ENCODE measurements at regions not wholly inside any gene's neighbourhood (a gene's known extent, or its start where the extent isn't known, plus 50 kb on each side); places are given as distances from the start of the nearest gene placed in this dataset.
A peak's percentile ranks its signal among the peaks of the same experiment; 100 is the strongest.

DNA sequence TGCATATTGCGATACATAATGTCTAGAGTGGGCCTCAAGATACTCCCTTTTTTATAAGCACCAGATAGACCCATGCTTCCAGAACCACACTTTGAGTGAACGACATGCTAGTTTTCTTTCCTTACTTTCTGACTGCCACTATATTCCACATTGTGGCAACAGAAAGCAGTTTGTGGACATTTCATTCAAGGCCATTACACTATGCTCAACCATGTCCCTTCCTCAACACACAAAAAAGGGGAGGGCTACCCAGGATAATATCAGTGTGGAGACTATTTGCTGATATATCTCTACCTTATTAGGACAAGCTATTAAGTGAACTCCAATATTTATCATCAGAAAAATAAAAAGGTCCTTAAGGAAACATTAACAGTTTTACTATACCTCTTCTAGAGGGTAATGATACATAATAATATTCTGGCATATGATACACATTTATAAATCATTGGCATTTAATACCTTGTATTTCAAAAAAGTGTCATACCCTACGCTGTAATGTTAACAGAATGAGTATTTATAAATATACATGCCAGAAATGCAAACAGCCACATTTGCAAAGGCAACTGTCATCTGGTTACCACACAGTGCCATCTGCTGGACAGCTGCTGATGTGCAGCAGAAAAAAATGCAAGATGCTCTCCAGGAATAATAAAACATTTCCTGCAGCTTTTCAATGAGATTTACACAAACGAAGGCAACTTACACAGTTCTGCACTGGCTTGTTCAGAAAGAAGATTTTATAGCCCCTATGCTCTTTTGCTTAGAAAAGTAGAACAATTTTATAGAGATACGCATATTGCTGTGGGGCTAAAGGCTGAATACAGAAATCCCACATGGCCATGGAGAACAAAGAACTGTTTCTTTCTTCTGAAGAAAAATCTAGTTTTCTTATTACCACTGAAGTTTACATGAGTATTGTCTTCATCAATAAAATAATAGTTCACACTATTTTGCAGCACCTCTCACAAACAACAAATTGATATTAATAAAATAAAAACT lies 182.2 kb upstream of the GRIP1 start:
- TF ChIP-seq, protein P1, sequence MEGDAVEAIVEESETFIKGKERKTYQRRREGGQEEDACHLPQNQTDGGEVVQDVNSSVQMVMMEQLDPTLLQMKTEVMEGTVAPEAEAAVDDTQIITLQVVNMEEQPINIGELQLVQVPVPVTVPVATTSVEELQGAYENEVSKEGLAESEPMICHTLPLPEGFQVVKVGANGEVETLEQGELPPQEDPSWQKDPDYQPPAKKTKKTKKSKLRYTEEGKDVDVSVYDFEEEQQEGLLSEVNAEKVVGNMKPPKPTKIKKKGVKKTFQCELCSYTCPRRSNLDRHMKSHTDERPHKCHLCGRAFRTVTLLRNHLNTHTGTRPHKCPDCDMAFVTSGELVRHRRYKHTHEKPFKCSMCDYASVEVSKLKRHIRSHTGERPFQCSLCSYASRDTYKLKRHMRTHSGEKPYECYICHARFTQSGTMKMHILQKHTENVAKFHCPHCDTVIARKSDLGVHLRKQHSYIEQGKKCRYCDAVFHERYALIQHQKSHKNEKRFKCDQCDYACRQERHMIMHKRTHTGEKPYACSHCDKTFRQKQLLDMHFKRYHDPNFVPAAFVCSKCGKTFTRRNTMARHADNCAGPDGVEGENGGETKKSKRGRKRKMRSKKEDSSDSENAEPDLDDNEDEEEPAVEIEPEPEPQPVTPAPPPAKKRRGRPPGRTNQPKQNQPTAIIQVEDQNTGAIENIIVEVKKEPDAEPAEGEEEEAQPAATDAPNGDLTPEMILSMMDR (IDR thresholded peaks at IDR 0.05; ENCODE audit: borderline replicate concordance, extremely low read depth, low read length, poor library complexity, severe bottlenecking), result peak; percentile 97
- TF ChIP-seq EZH2 (IDR thresholded peaks at IDR 0.05; ENCODE audit: borderline replicate concordance, low read depth, low read length, severe bottlenecking), result no peak
